Lung (tissue), 11 donors: ENCODE measurements at regions not wholly inside any gene's neighbourhood (a gene's known extent, or its start where the extent isn't known, plus 50 kb on each side); places are given as distances from the start of the nearest gene placed in this dataset.

Experiments used
- ATAC-seq: fragments of 200-7000 bp; cut with Tn5 transposase; one replicate; pipeline ENCODE4 v1.9.1; 2020; ENCODE audit warnings: moderate number of reproducible peaks; ENCODE audit not compliant: insufficient read depth, low FRiP score
- DNase-seq, 3 donors: peaks; one replicate each; pipeline ENCODE4 v3.0.0-alpha.2; 2013 to 2017
- H3K27ac ChIP-seq, 2 donors: one replicate each; pipeline ENCODE4 v1.5.1; 2013; ENCODE audit warnings: mild to moderate bottlenecking in 2 of 2, moderate library complexity in 2 of 2, control low read depth in 1 of 2, inconsistent platforms in 1 of 2, low read depth in 1 of 2, low read length in 1 of 2
- H3K27me3 ChIP-seq, 3 donors: one replicate each; pipeline ENCODE4 v1.5.1; 2013; ENCODE audit warnings: low read length in 2 of 3; ENCODE audit not compliant: control insufficient read depth in 3 of 3, insufficient read depth in 3 of 3
- H3K36me3 ChIP-seq, 4 donors: one replicate each; pipeline ENCODE4 v1.5.1; 2013; ENCODE audit warnings: low read length in 4 of 4, mild to moderate bottlenecking in 1 of 4, moderate library complexity in 1 of 4; ENCODE audit not compliant: control insufficient read depth in 4 of 4, insufficient read depth in 4 of 4
- H3K4me1 ChIP-seq, 5 donors: one replicate each; pipeline ENCODE4 v1.5.1; 2013; ENCODE audit warnings: low read length in 5 of 5, mild to moderate bottlenecking in 2 of 5, moderate library complexity in 1 of 5; ENCODE audit not compliant: control insufficient read depth in 5 of 5, insufficient read depth in 5 of 5
- H3K4me3 ChIP-seq: one replicate; pipeline ENCODE4 v1.5.1; 2013; ENCODE audit warnings: mild to moderate bottlenecking, control low read depth, moderate library complexity
- H3K9ac ChIP-seq, 2 donors: one replicate each; pipeline ENCODE4 v1.5.1; 2013; ENCODE audit warnings: low read length in 2 of 2, control low read depth in 1 of 2; ENCODE audit not compliant: insufficient read depth in 1 of 2
- H3K9me3 ChIP-seq, 4 donors: one replicate each; pipeline ENCODE4 v1.5.1; 2013; ENCODE audit warnings: low read length in 3 of 4, mild to moderate bottlenecking in 1 of 4, moderate library complexity in 1 of 4; ENCODE audit not compliant: control insufficient read depth in 4 of 4, insufficient read depth in 3 of 4
- WGBS, 2 donors: extraction: QIAGEN DNeasy Blood & Tissue Kit; methylation state at CpG; one replicate each; pipeline ENCODE4 v1.1.7; 2013; 5-methylcytosine and 5-hydroxymethylcytosine counted together
- TF ChIP-seq, protein P1 (sequence below): IDR thresholded peaks from 2 replicates; pipeline ENCODE4 v1.5.1; 2012; ENCODE audit warnings: mild to moderate bottlenecking; ENCODE audit errors: control extremely low read depth, extremely low read depth
- donor health status: control.
- donor health status: control.
- donor health status: Bipolar disorder and iron deficiency.
- donor health status: healthy.
- donor health status: DM: yes; HTN: yes; CAD: no.

DNA sequence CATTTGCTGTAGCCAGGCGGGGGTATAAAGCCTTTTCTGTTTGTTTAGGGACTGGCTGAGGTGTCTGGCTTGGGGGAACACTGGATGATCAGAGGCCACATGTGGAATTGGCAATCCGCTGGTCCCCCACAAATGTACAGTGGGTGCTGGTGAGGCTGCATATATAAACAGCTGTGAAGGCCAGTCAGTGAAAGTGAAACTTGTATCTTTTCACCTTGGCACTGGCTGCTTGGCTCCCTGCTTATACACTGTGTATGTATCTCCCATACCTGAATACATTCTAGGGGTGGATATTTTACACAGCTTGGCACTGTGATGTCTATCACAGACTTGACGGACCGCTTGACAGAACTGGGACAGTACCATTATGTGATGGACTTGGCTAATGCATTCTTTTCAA is 246.8 kb upstream of the AVPR1A start:
- H3K27me3 ChIP-seq = no peaks in the 10 kb centered on the region
- no peak overlapping the region for H3K9ac ChIP-seq
- TF ChIP-seq, protein P1, sequence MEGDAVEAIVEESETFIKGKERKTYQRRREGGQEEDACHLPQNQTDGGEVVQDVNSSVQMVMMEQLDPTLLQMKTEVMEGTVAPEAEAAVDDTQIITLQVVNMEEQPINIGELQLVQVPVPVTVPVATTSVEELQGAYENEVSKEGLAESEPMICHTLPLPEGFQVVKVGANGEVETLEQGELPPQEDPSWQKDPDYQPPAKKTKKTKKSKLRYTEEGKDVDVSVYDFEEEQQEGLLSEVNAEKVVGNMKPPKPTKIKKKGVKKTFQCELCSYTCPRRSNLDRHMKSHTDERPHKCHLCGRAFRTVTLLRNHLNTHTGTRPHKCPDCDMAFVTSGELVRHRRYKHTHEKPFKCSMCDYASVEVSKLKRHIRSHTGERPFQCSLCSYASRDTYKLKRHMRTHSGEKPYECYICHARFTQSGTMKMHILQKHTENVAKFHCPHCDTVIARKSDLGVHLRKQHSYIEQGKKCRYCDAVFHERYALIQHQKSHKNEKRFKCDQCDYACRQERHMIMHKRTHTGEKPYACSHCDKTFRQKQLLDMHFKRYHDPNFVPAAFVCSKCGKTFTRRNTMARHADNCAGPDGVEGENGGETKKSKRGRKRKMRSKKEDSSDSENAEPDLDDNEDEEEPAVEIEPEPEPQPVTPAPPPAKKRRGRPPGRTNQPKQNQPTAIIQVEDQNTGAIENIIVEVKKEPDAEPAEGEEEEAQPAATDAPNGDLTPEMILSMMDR = no peak
- no peak overlapping the region for H3K27ac ChIP-seq
- DNase-seq (no peak), ATAC-seq (no peak)
- peaks cover 0 to 3% (median 0%) of the 10 kb centered on the region in 5 donors for H3K4me1 ChIP-seq
- H3K9me3 ChIP-seq = peaks cover 0 to 15% (median 0%) of the 10 kb centered on the region in 4 donors
- H3K36me3 ChIP-seq = no peaks in the 10 kb centered on the region
- no peak overlapping the region for H3K4me3 ChIP-seq
- 93 to 96% methylated on average over 4 of the region's 4 CpGs for WGBS, 2 donors

DNA sequence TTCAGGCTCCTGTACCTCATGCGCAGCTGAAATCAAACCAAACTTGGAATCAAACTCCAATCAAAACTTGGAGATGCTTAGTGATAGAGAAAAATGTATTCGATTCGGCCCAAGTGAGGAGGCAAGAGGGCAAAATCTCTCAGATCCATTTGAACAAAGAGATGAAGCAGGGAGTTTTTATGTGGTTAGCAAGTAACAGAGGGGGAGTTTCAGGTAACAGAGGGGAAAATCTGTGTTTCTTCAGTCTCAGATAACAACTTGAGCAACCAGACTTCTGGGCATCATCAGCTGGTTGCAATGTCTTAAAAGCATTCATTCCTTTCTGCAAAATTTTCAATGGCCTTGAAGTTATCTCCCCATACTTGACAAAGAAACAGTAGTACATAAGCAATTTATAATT is 245.1 kb upstream of the AVPR1A start:
- Histone ChIP-seq H3K36me3 (no peaks in the 10 kb centered on the region), H3K9me3 (peaks cover 0 to 15% (median 0%) of the 10 kb centered on the region in 4 donors), H3K27ac (no peak overlapping the region), H3K4me3 (no peak overlapping the region), H3K4me1 (peaks cover 0 to 3% (median 0%) of the 10 kb centered on the region in 5 donors), H3K9ac (no peak overlapping the region), H3K27me3 (no peaks in the 10 kb centered on the region)
- TF ChIP-seq, protein P1 = no peak
- no peak for ATAC-seq
- no peak for DNase-seq
- WGBS, 2 donors = 92 to 99% methylated on average over 3 of the region's 3 CpGs

DNA sequence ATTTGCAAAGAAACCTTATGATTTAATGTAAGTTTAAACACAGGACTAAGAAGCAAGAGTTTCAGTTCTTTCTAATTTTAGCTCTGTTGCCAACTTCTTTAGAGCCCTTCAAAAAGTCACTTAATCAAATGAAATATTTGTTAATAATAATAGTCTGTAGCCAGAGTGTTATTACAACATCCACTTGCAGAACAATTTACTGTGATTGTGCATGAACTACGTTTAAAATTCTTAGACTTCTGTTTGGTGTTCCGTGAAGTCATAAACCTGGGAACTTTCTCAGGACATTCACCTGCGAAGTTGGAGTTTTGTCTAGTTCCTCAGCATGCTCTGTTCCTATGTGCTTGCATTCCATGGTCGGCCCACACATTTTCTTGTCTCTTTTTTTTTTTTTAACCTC is 244.0 kb upstream of the AVPR1A start:
- TF ChIP-seq, protein P1 = no peak
- H3K27me3 ChIP-seq = no peaks in the 10 kb centered on the region

DNA sequence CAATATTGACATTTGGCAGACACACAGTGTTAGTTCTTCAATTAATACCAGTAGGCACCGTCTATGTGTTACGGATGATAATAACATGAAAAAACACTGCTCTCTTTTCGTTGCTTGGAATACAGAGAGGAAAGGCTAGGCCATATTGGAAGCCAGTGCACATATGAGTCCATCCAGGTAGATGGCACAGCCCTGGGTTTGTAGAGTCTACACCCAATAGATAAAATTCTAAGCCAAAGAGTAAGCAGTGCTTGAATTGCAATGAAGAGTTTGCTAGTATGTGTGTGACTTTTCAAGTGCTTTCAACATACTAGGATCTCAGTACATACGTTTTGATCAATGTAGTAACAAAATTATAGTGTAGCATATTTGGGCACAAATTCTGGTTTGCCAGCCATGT is 243.3 kb upstream of the AVPR1A start:
- Histone ChIP-seq H3K27ac (no peak overlapping the region), H3K9ac (no peak overlapping the region), H3K4me1 (peaks cover 0 to 3% (median 0%) of the 10 kb centered on the region in 5 donors), H3K27me3 (no peaks in the 10 kb centered on the region), H3K9me3 (peaks cover 0 to 9% (median 0%) of the 10 kb centered on the region in 4 donors), H3K36me3 (no peaks in the 10 kb centered on the region), H3K4me3 (no peak overlapping the region)
- no peak for ATAC-seq
- 65 to 74% methylated on average over 4 of the region's 4 CpGs for WGBS, 2 donors
- TF ChIP-seq, protein P1 = no peak
- DNase-seq = no peak

More for the DNA sequence above, 244.0 kb upstream of the AVPR1A start:
- Histone ChIP-seq H3K9me3 (peaks cover 0 to 15% (median 0%) of the 10 kb centered on the region in 4 donors), H3K36me3 (no peaks in the 10 kb centered on the region), H3K27ac (no peak overlapping the region), H3K4me3 (no peak overlapping the region), H3K9ac (no peak overlapping the region), H3K4me1 (peaks cover 0 to 3% (median 0%) of the 10 kb centered on the region in 5 donors)
- DNase-seq (peak in 2 of 3 donors; percentile 29 to 54), ATAC-seq (no peak)
- 54 to 74% methylated on average over 4 of the region's 4 CpGs for WGBS, 2 donors
